ENCODE measurements at regions not wholly inside any gene's neighbourhood (a gene's known extent, or its start where the extent isn't known, plus 50 kb on each side); places are given as distances from the start of the nearest gene placed in this dataset.

DNA sequence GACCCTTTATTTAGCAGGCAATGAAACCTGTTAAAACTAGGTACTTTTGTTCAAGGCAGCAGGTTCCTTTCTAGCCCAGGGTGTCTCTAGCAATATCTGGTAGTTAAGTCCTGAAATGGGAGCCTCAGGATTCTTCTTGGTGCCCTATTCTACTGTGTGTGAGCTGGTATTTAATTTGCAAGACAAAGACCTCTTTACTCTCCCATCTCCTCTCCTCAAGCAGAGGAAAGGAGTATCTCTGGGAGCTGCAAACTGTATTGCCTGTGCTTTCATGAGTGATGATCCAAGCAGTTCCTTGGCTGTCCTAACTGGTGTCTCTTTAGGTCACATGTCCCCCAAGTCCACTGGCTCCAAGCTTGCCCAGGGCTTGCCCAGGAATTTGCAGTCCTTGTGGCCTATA lies 188.2 kb downstream of the SI start:
- Histone ChIP-seq H3K27ac (no peak overlapping the region), H3K36me3 (no peaks in the 10 kb centered on the region), H3K27me3 (no peaks in the 10 kb centered on the region), H3K4me1 (no peaks in the 10 kb centered on the region), H3K4me3 (replicated peaks in 1 of 3) (no peak overlapping the region), H3K9me3 (no peaks in the 10 kb centered on the region)
- TF ChIP-seq CTCF (IDR thresholded peaks at IDR 0.05) (no peak), POLR2A (IDR thresholded peaks at IDR 0.05) (no peak)
- intact Hi-C loops (cut with DNase I): no loop called here
- DNase-seq: no peak

GRCh38 chr3:164883171-164883570 lies 195.1 kb downstream of the SI start:
- H3K9me3 ChIP-seq: no peaks in the 10 kb centered on the region
- H3K4me3 ChIP-seq (replicated peaks in 1 of 3): no peak overlapping the region
- DNase-seq: no peak
- H3K27me3 ChIP-seq: no peaks in the 10 kb centered on the region
- intact Hi-C loops (cut with DNase I): no loop called here
- no peak for TF ChIP-seq POLR2A (IDR thresholded peaks at IDR 0.05)
- no peak for TF ChIP-seq CTCF (IDR thresholded peaks at IDR 0.05)
- no peaks in the 10 kb centered on the region for H3K36me3 ChIP-seq
- no peak overlapping the region for H3K27ac ChIP-seq
- H3K4me1 ChIP-seq: no peaks in the 10 kb centered on the region

DNA sequence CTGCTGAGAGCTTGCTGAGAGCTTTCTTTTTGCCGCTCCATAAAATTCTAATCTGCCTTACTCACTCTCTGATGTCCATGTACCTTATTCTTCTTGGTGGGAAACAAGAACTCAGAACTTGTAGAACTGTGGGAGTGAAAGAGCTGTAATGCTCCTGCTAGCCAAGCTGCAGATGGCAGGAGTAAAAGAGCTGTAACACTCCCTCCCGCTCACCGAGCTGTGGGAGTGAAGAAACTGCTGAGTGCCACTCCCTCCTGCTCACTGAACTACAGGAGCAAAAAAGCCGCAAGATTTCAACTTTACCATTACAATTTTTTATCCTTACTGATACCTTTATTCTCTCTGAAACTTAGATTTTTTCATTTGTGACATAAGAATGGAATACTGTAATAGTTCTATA lies 199.1 kb downstream of the SI start:
- Histone ChIP-seq H3K27ac (no peak overlapping the region), H3K4me3 (replicated peaks in 1 of 3) (no peak overlapping the region), H3K36me3 (no peaks in the 10 kb centered on the region), H3K9me3 (no peaks in the 10 kb centered on the region), H3K4me1 (no peaks in the 10 kb centered on the region), H3K27me3 (no peaks in the 10 kb centered on the region)
- WGBS, 2 donors: 56 to 60% methylated on average over 4 of the region's 4 CpGs
- DNase-seq: no peak
- intact Hi-C loops (cut with DNase I): no loop called here
- no peak for TF ChIP-seq POLR2A (IDR thresholded peaks at IDR 0.05)
- TF ChIP-seq CTCF (IDR thresholded peaks at IDR 0.05): no peak

- no peaks in the 10 kb centered on the region for H3K27me3 ChIP-seq
- no peaks in the 10 kb centered on the region for H3K36me3 ChIP-seq
- DNase-seq: no peak
- H3K27ac ChIP-seq: no peak overlapping the region
- TF ChIP-seq POLR2A (IDR thresholded peaks at IDR 0.05): no peak
- no peak for TF ChIP-seq CTCF (IDR thresholded peaks at IDR 0.05)
- intact Hi-C loops (cut with DNase I): no loop called here
- WGBS, 2 donors: 65 to 92% methylated on average over 1 of the region's 1 CpG
- H3K4me1 ChIP-seq: no peaks in the 10 kb centered on the region
- no peaks in the 10 kb centered on the region for H3K9me3 ChIP-seq
- H3K4me3 ChIP-seq (replicated peaks in 1 of 3): no peak overlapping the region
Measured at GRCh38 chr3:164864454-164864853, 213.8 kb downstream of the SI start.

DNA sequence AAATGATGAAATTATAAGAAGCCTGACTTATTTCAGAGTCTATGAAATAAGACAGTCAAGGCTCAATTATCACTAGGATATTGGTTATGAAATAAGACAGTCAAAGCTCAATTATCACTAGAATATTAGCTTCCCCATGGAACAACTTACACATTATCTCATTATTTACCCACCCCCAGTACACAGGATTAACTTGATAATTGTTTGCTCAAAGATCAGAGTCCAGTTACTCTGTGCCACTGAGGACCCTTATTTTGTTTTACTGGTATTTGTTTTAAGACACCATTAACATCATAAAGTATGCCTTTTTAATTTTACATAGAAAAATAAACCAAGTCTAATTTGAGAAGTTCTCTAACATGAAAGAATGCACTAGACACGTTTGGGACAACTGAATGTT lies 225.4 kb downstream of the SI start:
- Histone ChIP-seq H3K27me3 (no peaks in the 10 kb centered on the region), H3K4me3 (replicated peaks in 1 of 3) (no peak overlapping the region), H3K27ac (no peak overlapping the region), H3K36me3 (no peaks in the 10 kb centered on the region), H3K4me1 (no peaks in the 10 kb centered on the region), H3K9me3 (no peaks in the 10 kb centered on the region)
- no peak for TF ChIP-seq CTCF (IDR thresholded peaks at IDR 0.05)
- no peak for TF ChIP-seq POLR2A (IDR thresholded peaks at IDR 0.05)
- DNase-seq: no peak
- intact Hi-C loops (cut with DNase I): no loop called here
- WGBS, 2 donors: 30 to 50% methylated on average over 1 of the region's 1 CpG
